Mesenchymal stem cell (in vitro differentiated cells and primary cell): ENCODE measurements at regions not wholly inside any gene's neighbourhood (a gene's known extent, or its start where the extent isn't known, plus 50 kb on each side); places are given as distances from the start of the nearest gene placed in this dataset.

Source experiments
- DNase-seq: peaks from one replicate; pipeline ENCODE4 v3.0.0-alpha.2; 2013
- H2AFZ ChIP-seq: one replicate; pipeline ENCODE4 v1.6.1; 2013; ENCODE audit warnings: low read depth, mild to moderate bottlenecking, control low read depth, inconsistent platforms, low read length, moderate library complexity
- H2AK5ac ChIP-seq: 2 replicates; pipeline ENCODE4 v1.6.1; 2013; ENCODE audit warnings: low read length, moderate library complexity, mild to moderate bottlenecking, inconsistent platforms; ENCODE audit not compliant: severe bottlenecking
- H2BK120ac ChIP-seq: one replicate; pipeline ENCODE4 v1.6.1; 2013; ENCODE audit warnings: low read depth, mild to moderate bottlenecking, inconsistent platforms, low read length, moderate library complexity
- H2BK12ac ChIP-seq, 2 experiments: one replicate each; pipeline ENCODE4 v1.6.1; 2013; ENCODE audit warnings: inconsistent platforms in 2 of 2, low read length in 2 of 2, mild to moderate bottlenecking in 2 of 2, moderate library complexity in 2 of 2, control low read depth in 1 of 2
- H2BK15ac ChIP-seq: one replicate; pipeline ENCODE4 v1.6.1; 2013; ENCODE audit warnings: mild to moderate bottlenecking, low read depth, inconsistent platforms; ENCODE audit not compliant: poor library complexity, severe bottlenecking
- H2BK5ac ChIP-seq: 2 replicates; pipeline ENCODE4 v1.6.1; 2013; ENCODE audit warnings: low read depth, mild to moderate bottlenecking, low read length, control low read depth, inconsistent platforms; ENCODE audit not compliant: poor library complexity, severe bottlenecking
- H3K14ac ChIP-seq, 2 experiments: one replicate each; pipeline ENCODE4 v1.6.1; 2013; ENCODE audit warnings: inconsistent platforms in 2 of 2, low read length in 2 of 2, control low read depth in 1 of 2, mild to moderate bottlenecking in 1 of 2, moderate library complexity in 1 of 2
- H3K18ac ChIP-seq, 2 experiments: one replicate each; pipeline ENCODE4 v1.6.1; 2013; ENCODE audit warnings: inconsistent platforms in 2 of 2, low read length in 2 of 2, control low read depth in 1 of 2, low read depth in 1 of 2, mild to moderate bottlenecking in 1 of 2
- H3K23ac ChIP-seq, 2 experiments: one replicate each; pipeline ENCODE4 v1.6.1; 2013; ENCODE audit warnings: inconsistent platforms in 2 of 2, low read length in 2 of 2, mild to moderate bottlenecking in 2 of 2, moderate library complexity in 2 of 2, control low read depth in 1 of 2
- H3K27ac ChIP-seq: 2 replicates; pipeline ENCODE4 v1.5.1; 2013; ENCODE audit warnings: mild to moderate bottlenecking, moderate library complexity, low read length, control low read depth, inconsistent platforms; ENCODE audit not compliant: poor library complexity, severe bottlenecking
- H3K27me3 ChIP-seq, 2 experiments: 2 replicates each; pipeline versions ENCODE4 v1.6.1 to v1.7.0; 2013; ENCODE audit warnings: low read length in 2 of 2, mild to moderate bottlenecking in 2 of 2, moderate library complexity in 2 of 2, control low read depth in 1 of 2, inconsistent platforms in 1 of 2; ENCODE audit not compliant: control insufficient read depth in 1 of 2, insufficient read depth in 1 of 2
- H3K36me3 ChIP-seq, 2 experiments: 2 replicates each; pipeline versions ENCODE4 v1.6.1 to v1.7.0; 2013; ENCODE audit warnings: low read length in 2 of 2, control low read depth in 1 of 2, inconsistent platforms in 1 of 2, low read depth in 1 of 2, mild to moderate bottlenecking in 1 of 2; ENCODE audit not compliant: insufficient read depth in 2 of 2, control insufficient read depth in 1 of 2
- H3K4ac ChIP-seq, 2 experiments: one replicate each; pipeline ENCODE4 v1.6.1; 2013; ENCODE audit warnings: inconsistent platforms in 2 of 2, low read length in 2 of 2, mild to moderate bottlenecking in 2 of 2, moderate library complexity in 2 of 2, control low read depth in 1 of 2, low read depth in 1 of 2
- H3K4me1 ChIP-seq: 2 replicates; pipeline ENCODE4 v1.6.1; 2013; ENCODE audit warnings: low read depth, low read length, control low read depth; ENCODE audit not compliant: control insufficient read depth, insufficient read depth
- H3K4me2 ChIP-seq: 2 replicates; pipeline ENCODE4 v1.6.1; 2013; ENCODE audit warnings: low read length, mild to moderate bottlenecking, inconsistent platforms; ENCODE audit not compliant: poor library complexity, severe bottlenecking
- H3K4me3 ChIP-seq, 2 experiments: 2 replicates each; pipeline versions ENCODE4 v1.5.1 to v1.7.0; 2013; ENCODE audit warnings: low read length in 2 of 2, mild to moderate bottlenecking in 2 of 2, control low read depth in 1 of 2, low read depth in 1 of 2; ENCODE audit not compliant: insufficient read depth in 1 of 2
- H3K79me1 ChIP-seq: replicated peaks from 2 replicates; pipeline ENCODE4 v1.6.1; 2013; ENCODE audit warnings: mild to moderate bottlenecking, control low read depth, low read length, inconsistent platforms; ENCODE audit not compliant: poor library complexity, severe bottlenecking
- H3K9ac ChIP-seq: 2 replicates; pipeline ENCODE4 v1.7.0; 2013; ENCODE audit warnings: mild to moderate bottlenecking, low read length, moderate library complexity
- H3K9me3 ChIP-seq: 2 replicates; pipeline ENCODE4 v1.7.0; 2013; ENCODE audit warnings: mild to moderate bottlenecking, low read length; ENCODE audit not compliant: control insufficient read depth
- H4K8ac ChIP-seq: one replicate; pipeline ENCODE4 v1.6.1; 2013; ENCODE audit warnings: inconsistent platforms, mild to moderate bottlenecking, low read length, moderate library complexity
- H4K91ac ChIP-seq: one replicate; pipeline ENCODE4 v1.6.1; 2013; ENCODE audit warnings: mild to moderate bottlenecking, low read length, inconsistent platforms
- WGBS: methylation state at CpG from one replicate; pipeline ENCODE4 v1.1.7; 2013; ENCODE audit warnings: mixed read lengths; 5-methylcytosine and 5-hydroxymethylcytosine counted together

GRCh38 chr5:99715921-99716320 is 787.1 kb upstream of the CHD1 start:
- no peak overlapping the region for H2AK5ac ChIP-seq
- H2BK5ac ChIP-seq: no peak overlapping the region
- H3K23ac ChIP-seq: no peak overlapping the region
- no peak overlapping the region for H2BK12ac ChIP-seq
- H3K9ac ChIP-seq: no peak overlapping the region
- H3K4me3 ChIP-seq: no peak overlapping the region
- no peak overlapping the region for H2AFZ ChIP-seq
- no peak overlapping the region for H3K14ac ChIP-seq
- H3K27me3 ChIP-seq: no peaks in the 10 kb centered on the region
- H3K4me2 ChIP-seq: no peak overlapping the region
- H4K8ac ChIP-seq: no peak overlapping the region
- no peaks in the 10 kb centered on the region for H3K36me3 ChIP-seq
- H3K4me1 ChIP-seq: no peaks in the 10 kb centered on the region
- H3K27ac ChIP-seq: no peak overlapping the region
- WGBS: 80% methylated on average over 2 of the region's 3 CpGs
- H2BK120ac ChIP-seq: no peak overlapping the region
- DNase-seq: no peak
- H3K79me1 ChIP-seq: no peaks in the 10 kb centered on the region
- no peak overlapping the region for H3K18ac ChIP-seq
- no peak overlapping the region for H2BK15ac ChIP-seq
- H4K91ac ChIP-seq: no peak overlapping the region
- no peak overlapping the region for H3K4ac ChIP-seq
- H3K9me3 ChIP-seq: no peaks in the 10 kb centered on the region

- Histone ChIP-seq H3K4me2 (no peak overlapping the region), H3K4me1 (no peaks in the 10 kb centered on the region), H3K9ac (no peak overlapping the region), H2BK12ac (no peak overlapping the region), H3K27me3 (no peaks in the 10 kb centered on the region), H3K4ac (no peak overlapping the region), H3K9me3 (peaks cover 3% of the 10 kb centered on the region), H4K8ac (no peak overlapping the region), H2AFZ (no peak overlapping the region), H3K27ac (no peak overlapping the region), H2BK5ac (no peak overlapping the region), H4K91ac (no peak overlapping the region), H3K79me1 (no peaks in the 10 kb centered on the region), H3K4me3 (no peak overlapping the region), H3K18ac (no peak overlapping the region), H3K23ac (no peak overlapping the region), H3K14ac (no peak overlapping the region), H3K36me3 (no peaks in the 10 kb centered on the region), H2BK120ac (no peak overlapping the region), H2AK5ac (no peak overlapping the region), H2BK15ac (no peak overlapping the region)
- no peak for DNase-seq
- 96% methylated on average over 8 of the region's 8 CpGs for WGBS
These were observed 777.4 kb upstream of the CHD1 start for GRCh38 chr5:99706160-99706559.

- 96% methylated on average over 4 of the region's 5 CpGs for WGBS
- H3K18ac ChIP-seq: no peak overlapping the region
- H2BK12ac ChIP-seq: no peak overlapping the region
- H3K4me3 ChIP-seq: no peak overlapping the region
- H2AK5ac ChIP-seq: no peak overlapping the region
- H3K4ac ChIP-seq: no peak overlapping the region
- no peaks in the 10 kb centered on the region for H3K27me3 ChIP-seq
- H3K27ac ChIP-seq: no peak overlapping the region
- H3K14ac ChIP-seq: no peak overlapping the region
- DNase-seq: no peak
- H2BK15ac ChIP-seq: no peak overlapping the region
- no peak overlapping the region for H2BK120ac ChIP-seq
- no peak overlapping the region for H2AFZ ChIP-seq
- peaks cover 3% of the 10 kb centered on the region for H3K9me3 ChIP-seq
- no peak overlapping the region for H3K9ac ChIP-seq
- H3K4me1 ChIP-seq: no peaks in the 10 kb centered on the region
- no peak overlapping the region for H3K23ac ChIP-seq
- H3K36me3 ChIP-seq: no peaks in the 10 kb centered on the region
- H3K79me1 ChIP-seq: no peaks in the 10 kb centered on the region
- no peak overlapping the region for H2BK5ac ChIP-seq
- H3K4me2 ChIP-seq: no peak overlapping the region
- H4K8ac ChIP-seq: no peak overlapping the region
- H4K91ac ChIP-seq: no peak overlapping the region
These were observed 773.8 kb upstream of the CHD1 start for GRCh38 chr5:99702565-99702964.

- Histone ChIP-seq H4K8ac (no peak overlapping the region), H3K4me1 (no peaks in the 10 kb centered on the region), H3K18ac (no peak overlapping the region), H3K4ac (no peak overlapping the region), H3K79me1 (no peaks in the 10 kb centered on the region), H3K4me2 (peak overlapping the region; percentile 13), H2BK5ac (no peak overlapping the region), H3K4me3 (no peak overlapping the region), H4K91ac (no peak overlapping the region), H3K27me3 (no peaks in the 10 kb centered on the region), H2AFZ (peak overlapping the region; percentile 14), H3K9me3 (no peaks in the 10 kb centered on the region), H3K23ac (no peak overlapping the region), H3K14ac (no peak overlapping the region), H2BK120ac (no peak overlapping the region), H2BK12ac (no peak overlapping the region), H3K27ac (no peak overlapping the region), H3K36me3 (no peaks in the 10 kb centered on the region), H2BK15ac (no peak overlapping the region), H2AK5ac (no peak overlapping the region), H3K9ac (no peak overlapping the region)
- 82% methylated on average over 10 of the region's 10 CpGs for WGBS
- no peak for DNase-seq
These were observed 766.1 kb upstream of the CHD1 start for GRCh38 chr5:99694884-99695283.
